ENCODE measurements at regions not wholly inside any gene's neighbourhood (a gene's known extent, or its start where the extent isn't known, plus 50 kb on each side); places are given as distances from the start of the nearest gene placed in this dataset.
A peak's percentile ranks its signal among the peaks of the same experiment; 100 is the strongest.

- DNase-seq (ENCODE audit: low spot score), result no peak
Observed at GRCh38 chr13:48761256-48761655, 107.5 kb downstream of the CYSLTR2 start.

- DNase-seq (ENCODE audit: low spot score), result peak; percentile 19
Observed at GRCh38 chr13:48769107-48769704, 115.5 kb downstream of the CYSLTR2 start.

GRCh38 chr13:48770372-48770771 is 116.6 kb downstream of the CYSLTR2 start:
- DNase-seq (ENCODE audit: low spot score), result no peak

GRCh38 chr13:48772908-48773307 is 119.2 kb downstream of the CYSLTR2 start:
- DNase-seq (ENCODE audit: low spot score), result no peak

- no peak for DNase-seq (ENCODE audit: low spot score)
Observed at GRCh38 chr13:48773531-48774275, 120.0 kb downstream of the CYSLTR2 start.

- no peak for DNase-seq (ENCODE audit: low spot score)
Observed at GRCh38 chr13:48775285-48775684, 121.6 kb downstream of the CYSLTR2 start.

GRCh38 chr13:48775804-48776203 is 122.1 kb downstream of the CYSLTR2 start:
- DNase-seq (ENCODE audit: low spot score), result no peak

- DNase-seq (ENCODE audit: low spot score), result no peak
Observed at GRCh38 chr13:48776401-48776800, 122.7 kb downstream of the CYSLTR2 start.

GRCh38 chr13:48778610-48779009 is 124.9 kb downstream of the CYSLTR2 start:
- no peak for DNase-seq (ENCODE audit: low spot score)

GRCh38 chr13:48780713-48781341 is 127.1 kb downstream of the CYSLTR2 start:
- DNase-seq (ENCODE audit: low spot score), result no peak

GRCh38 chr13:48782429-48782840 is 128.7 kb downstream of the CYSLTR2 start:
- no peak for DNase-seq (ENCODE audit: low spot score)

GRCh38 chr13:48783181-48783630 is 129.5 kb downstream of the CYSLTR2 start:
- peak; percentile 45 for DNase-seq (ENCODE audit: low spot score)

GRCh38 chr13:48783695-48784230 is 130.0 kb downstream of the CYSLTR2 start:
- no peak for DNase-seq (ENCODE audit: low spot score)

- no peak for DNase-seq (ENCODE audit: low spot score)
Observed at GRCh38 chr13:48784916-48785548, 131.3 kb downstream of the CYSLTR2 start.

- DNase-seq (ENCODE audit: low spot score), result no peak
Observed at GRCh38 chr13:48790199-48790598, 136.5 kb downstream of the CYSLTR2 start.

GRCh38 chr13:48790966-48791365 is 137.2 kb downstream of the CYSLTR2 start:
- DNase-seq (ENCODE audit: low spot score), result no peak

- DNase-seq (ENCODE audit: low spot score), result no peak
Observed at GRCh38 chr13:48797127-48797526, 143.4 kb downstream of the CYSLTR2 start.

- no peak for DNase-seq (ENCODE audit: low spot score)
Observed at GRCh38 chr13:48797761-48798160, 144.0 kb downstream of the CYSLTR2 start.

GRCh38 chr13:48798180-48798579 is 144.5 kb downstream of the CYSLTR2 start:
- DNase-seq (ENCODE audit: low spot score), result no peak

- no peak for DNase-seq (ENCODE audit: low spot score)
Observed at GRCh38 chr13:48801255-48801654, 147.5 kb downstream of the CYSLTR2 start.

GRCh38 chr13:48804821-48805601 is 151.3 kb downstream of the CYSLTR2 start:
- DNase-seq (ENCODE audit: low spot score), result no peak

- no peak for DNase-seq (ENCODE audit: low spot score)
Observed at GRCh38 chr13:48806522-48806921, 152.8 kb downstream of the CYSLTR2 start.
